HUES48 (cell line): ENCODE measurements at regions not wholly inside any gene's neighbourhood (a gene's known extent, or its start where the extent isn't known, plus 50 kb on each side); places are given as distances from the start of the nearest gene placed in this dataset.
"Not testable (repeated sequence)": the region's sequence is repeated elsewhere in the genome, so short reads cannot be mapped to it uniquely, and the experiment has no call there.

ENCODE experiments used
- H3K27ac ChIP-seq: one replicate; pipeline ENCODE4 v1.7.0; 2013; ENCODE audit warnings: low read depth, low read length, inconsistent platforms
- H3K27me3 ChIP-seq: 2 replicates; pipeline ENCODE4 v1.6.1; 2013; ENCODE audit warnings: mild to moderate bottlenecking, low read length; ENCODE audit not compliant: control insufficient read depth, insufficient read depth
- H3K36me3 ChIP-seq: 2 replicates; pipeline ENCODE4 v1.6.1; 2013; ENCODE audit warnings: low read length; ENCODE audit not compliant: control insufficient read depth, insufficient read depth
- H3K4me1 ChIP-seq: 2 replicates; pipeline ENCODE4 v1.6.1; 2013; ENCODE audit warnings: mild to moderate bottlenecking, low read length; ENCODE audit not compliant: control insufficient read depth, insufficient read depth
- H3K4me3 ChIP-seq: 2 replicates; pipeline ENCODE4 v1.5.1; 2013; ENCODE audit warnings: mild to moderate bottlenecking, low read depth, low read length
- H3K9ac ChIP-seq: 2 replicates; pipeline ENCODE4 v1.6.1; 2013; ENCODE audit warnings: mild to moderate bottlenecking, low read depth, low read length, moderate library complexity
- H3K9me3 ChIP-seq: 2 replicates; pipeline ENCODE4 v1.6.1; 2013; ENCODE audit warnings: low read length; ENCODE audit not compliant: control insufficient read depth, insufficient read depth

DNA sequence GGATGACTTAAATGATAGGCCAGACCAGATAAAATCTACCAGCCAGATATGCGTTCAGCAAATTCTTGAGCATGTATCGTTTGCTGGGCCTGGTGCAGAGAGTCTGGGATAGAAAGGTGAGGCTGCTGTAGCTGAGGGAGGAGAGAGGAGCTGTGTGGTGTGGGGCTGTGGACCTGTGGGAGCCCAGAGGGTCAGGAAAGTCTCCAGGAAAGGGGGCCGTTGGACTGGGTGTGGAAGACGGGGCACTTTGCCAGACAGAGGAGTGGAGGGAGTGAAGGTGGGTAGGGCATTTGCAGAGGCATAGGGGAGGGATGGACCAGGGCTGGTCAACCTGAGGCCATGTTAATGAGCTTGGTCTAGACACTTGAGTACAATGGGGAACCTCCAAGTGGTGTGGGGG, 124.7 kb upstream of the UNC5B start:
- no peak overlapping the region for H3K27ac ChIP-seq
- H3K9me3 ChIP-seq: no peaks in the 10 kb centered on the region
- H3K9ac ChIP-seq: no peak overlapping the region
- H3K27me3 ChIP-seq: no peaks in the 10 kb centered on the region
- H3K4me1 ChIP-seq: peaks cover 9% of the 10 kb centered on the region
- H3K36me3 ChIP-seq: no peaks in the 10 kb centered on the region
- no peak overlapping the region for H3K4me3 ChIP-seq

DNA sequence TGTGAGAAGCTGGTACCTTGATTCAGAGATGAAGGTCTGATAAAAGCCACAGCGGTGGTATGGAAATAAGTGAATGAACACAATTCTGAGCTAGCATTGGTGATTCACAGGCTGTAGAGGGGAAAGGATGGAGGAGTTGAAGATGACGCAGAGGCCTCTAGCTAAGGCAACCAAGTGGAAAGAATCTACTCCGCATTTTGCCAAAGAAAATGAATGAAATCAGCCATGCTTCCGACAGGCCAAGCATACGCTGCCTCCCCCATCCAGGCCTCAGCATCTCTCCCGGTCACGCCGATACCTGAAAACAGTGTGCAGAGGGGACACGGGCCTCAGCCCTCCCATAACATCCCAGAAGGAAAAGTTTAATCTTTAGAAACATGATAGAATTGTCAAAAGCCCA, 124.3 kb upstream of the UNC5B start:
- Histone ChIP-seq H3K9ac (no peak overlapping the region), H3K4me1 (peaks cover 9% of the 10 kb centered on the region), H3K27ac (no peak overlapping the region), H3K4me3 (no peak overlapping the region), H3K27me3 (no peaks in the 10 kb centered on the region), H3K36me3 (no peaks in the 10 kb centered on the region), H3K9me3 (no peaks in the 10 kb centered on the region)

DNA sequence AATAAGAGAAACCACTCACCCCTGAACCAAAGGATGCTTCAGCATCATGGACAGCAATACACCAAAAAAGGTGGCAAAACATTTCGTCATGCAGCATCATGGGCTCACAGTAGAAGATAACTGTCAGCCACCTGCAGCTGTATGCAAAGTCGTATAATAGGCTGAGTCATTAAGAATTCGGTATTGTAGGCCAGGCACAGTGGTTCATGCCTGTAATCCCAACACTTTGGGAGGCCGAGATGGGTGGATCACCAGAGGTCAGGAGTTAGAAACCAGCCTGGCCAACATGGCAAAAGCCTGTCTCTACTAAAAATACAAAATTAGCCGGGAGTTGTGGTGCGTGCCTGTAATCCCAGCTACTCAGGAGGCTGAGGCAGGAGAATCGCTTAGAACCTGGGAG, 123.8 kb upstream of the UNC5B start:
- not testable (repeated sequence) for H3K9me3 ChIP-seq, H3K9ac ChIP-seq, H3K4me3 ChIP-seq, H3K4me1 ChIP-seq, H3K36me3 ChIP-seq, H3K27ac ChIP-seq, H3K27me3 ChIP-seq

DNA sequence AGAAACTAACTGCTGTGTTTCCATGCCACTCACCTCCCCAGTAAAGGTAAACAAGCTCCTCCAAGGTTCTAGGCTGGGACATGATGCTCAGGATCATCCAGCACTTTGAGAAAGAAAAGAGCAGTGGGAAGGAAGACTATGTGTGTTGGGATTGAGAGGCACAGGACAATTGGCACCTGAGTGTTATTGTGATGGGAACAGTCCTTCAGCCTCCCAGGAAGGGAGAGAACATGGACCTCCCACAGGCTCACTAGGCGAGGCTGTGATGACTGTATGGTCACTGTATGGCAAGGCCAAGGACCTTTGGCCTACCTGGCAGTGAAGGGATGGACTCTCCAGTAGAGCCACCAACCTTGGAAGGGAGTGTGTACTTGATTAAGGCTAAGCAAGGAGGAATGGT, 123.2 kb upstream of the UNC5B start:
- H3K4me1 ChIP-seq: peaks cover 9% of the 10 kb centered on the region
- H3K4me3 ChIP-seq: no peak overlapping the region
- H3K27ac ChIP-seq: no peak overlapping the region
- H3K9ac ChIP-seq: no peak overlapping the region
- H3K36me3 ChIP-seq: no peaks in the 10 kb centered on the region
- H3K27me3 ChIP-seq: no peaks in the 10 kb centered on the region
- H3K9me3 ChIP-seq: no peaks in the 10 kb centered on the region

DNA sequence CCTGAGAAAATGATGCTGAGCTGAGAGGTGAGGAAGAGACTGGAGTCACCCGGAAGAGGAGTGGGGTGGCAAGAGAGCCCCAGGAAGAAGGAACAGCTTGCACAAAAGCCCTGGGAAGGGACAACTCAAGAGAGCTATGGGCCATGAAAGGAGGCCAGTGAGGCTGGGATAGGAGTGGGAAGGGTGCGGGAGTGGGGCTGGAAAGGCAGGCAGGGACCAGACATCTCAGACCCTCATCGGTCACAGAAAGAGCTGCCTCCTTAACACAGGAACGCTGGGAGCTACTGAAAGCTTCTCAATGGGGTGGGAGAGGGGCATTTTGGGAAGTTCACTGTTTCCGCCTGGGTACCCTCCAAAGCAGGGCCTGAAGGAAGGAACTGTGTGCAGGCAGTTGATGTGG, 122.0 kb upstream of the UNC5B start:
- H3K9ac ChIP-seq: no peak overlapping the region
- H3K36me3 ChIP-seq: no peaks in the 10 kb centered on the region
- H3K9me3 ChIP-seq: no peaks in the 10 kb centered on the region
- no peak overlapping the region for H3K27ac ChIP-seq
- H3K4me1 ChIP-seq: peaks cover 8% of the 10 kb centered on the region
- no peaks in the 10 kb centered on the region; the same call in 1 of the 2 replicates for H3K27me3 ChIP-seq
- H3K4me3 ChIP-seq: no peak overlapping the region

- Histone ChIP-seq H3K4me3 (no peak overlapping the region), H3K9me3 (no peaks in the 10 kb centered on the region), H3K27me3 (no peaks in the 10 kb centered on the region; the same call in 1 of the 2 replicates), H3K9ac (no peak overlapping the region), H3K4me1 (peaks cover 6% of the 10 kb centered on the region), H3K36me3 (no peaks in the 10 kb centered on the region), H3K27ac (no peak overlapping the region)
These were observed 121.6 kb upstream of the UNC5B start for GRCh38 chr10:71090801-71091200.

- Histone ChIP-seq H3K9me3 (no peaks in the 10 kb centered on the region), H3K4me3 (no peak overlapping the region), H3K4me1 (no peaks in the 10 kb centered on the region), H3K27ac (no peak overlapping the region), H3K36me3 (no peaks in the 10 kb centered on the region), H3K9ac (no peak overlapping the region), H3K27me3 (no peaks in the 10 kb centered on the region; the same call in 1 of the 2 replicates)
These were observed 119.5 kb upstream of the UNC5B start for GRCh38 chr10:71092812-71093401.

DNA sequence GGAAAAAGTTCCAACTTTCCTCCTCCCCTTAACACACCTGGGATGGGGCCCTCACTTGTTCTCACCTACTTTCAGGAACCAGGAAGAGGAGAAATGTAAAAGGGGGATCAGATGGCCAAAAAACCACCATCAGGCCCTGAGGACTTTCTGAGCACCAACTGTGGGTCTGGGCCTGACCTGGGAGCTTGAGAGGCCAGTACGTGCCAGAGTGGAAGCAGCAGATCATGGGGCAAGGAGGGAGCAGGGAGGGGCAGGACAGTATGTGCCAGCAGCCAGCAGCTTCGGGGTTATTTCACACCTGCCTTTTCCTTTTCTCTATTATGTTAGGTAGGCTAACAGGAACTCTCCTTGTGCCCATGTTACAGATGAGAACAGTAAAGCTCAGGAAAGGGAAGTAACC, 118.8 kb upstream of the UNC5B start:
- Histone ChIP-seq H3K27me3 (no peaks in the 10 kb centered on the region; the same call in 1 of the 2 replicates), H3K9ac (no peak overlapping the region), H3K4me1 (no peaks in the 10 kb centered on the region), H3K36me3 (no peaks in the 10 kb centered on the region), H3K4me3 (no peak overlapping the region), H3K27ac (no peak overlapping the region), H3K9me3 (no peaks in the 10 kb centered on the region)

- no peaks in the 10 kb centered on the region for H3K9me3 ChIP-seq
- H3K27me3 ChIP-seq: no peaks in the 10 kb centered on the region; the same call in 1 of the 2 replicates
- H3K4me3 ChIP-seq: no peak overlapping the region
These were observed 117.5 kb upstream of the UNC5B start for GRCh38 chr10:71094712-71095390.

DNA sequence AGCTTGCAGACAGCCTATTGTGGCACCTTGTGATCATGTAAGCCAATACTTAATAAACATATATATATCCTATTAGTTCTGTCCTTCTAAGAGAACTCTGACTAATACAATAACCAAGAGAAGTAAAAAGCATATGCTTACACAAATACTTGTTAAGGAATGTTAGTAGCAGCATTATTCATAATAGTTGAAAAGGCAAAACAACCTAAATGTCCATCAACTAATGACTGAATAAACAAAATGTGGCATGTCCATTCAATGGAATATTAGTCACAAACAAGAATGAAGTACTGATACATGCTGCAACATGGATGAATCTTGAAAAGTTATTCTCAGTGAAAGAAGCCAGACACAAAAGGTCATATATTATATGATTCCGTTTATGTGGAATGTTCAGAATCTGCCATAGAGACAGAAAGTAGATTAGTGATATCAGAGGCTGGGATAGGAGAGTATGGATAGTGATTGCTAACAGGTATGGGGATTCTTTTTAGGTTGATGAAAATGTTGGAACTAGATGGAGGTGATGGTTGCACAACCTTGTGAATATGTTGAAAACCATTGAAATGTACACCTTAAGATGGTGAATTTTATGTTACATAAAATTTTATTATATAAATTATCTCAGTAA, 112.5 kb upstream of the UNC5B start:
- Histone ChIP-seq H3K4me1 (no peaks in the 10 kb centered on the region), H3K36me3 (no peaks in the 10 kb centered on the region), H3K4me3 (no peak overlapping the region), H3K9me3 (no peaks in the 10 kb centered on the region), H3K27ac (no peak overlapping the region), H3K9ac (no peak overlapping the region), H3K27me3 (no peaks in the 10 kb centered on the region)

More at GRCh38 chr10:71094712-71095390, 117.5 kb upstream of the UNC5B start:
- H3K36me3 ChIP-seq: no peaks in the 10 kb centered on the region
- no peak overlapping the region for H3K27ac ChIP-seq
- no peak overlapping the region for H3K9ac ChIP-seq
- no peaks in the 10 kb centered on the region for H3K4me1 ChIP-seq

GRCh38 chr10:71103961-71104360, 108.4 kb upstream of the UNC5B start:
- H3K9me3 ChIP-seq: peaks cover 7% of the 10 kb centered on the region; the same call in 1 of the 2 replicates
- no peak overlapping the region for H3K9ac ChIP-seq
- no peaks in the 10 kb centered on the region for H3K4me1 ChIP-seq
- H3K36me3 ChIP-seq: no peaks in the 10 kb centered on the region
- H3K27ac ChIP-seq: no peak overlapping the region
- H3K4me3 ChIP-seq: no peak overlapping the region
- H3K27me3 ChIP-seq: no peaks in the 10 kb centered on the region
